GM12878 (cell line): ENCODE measurements at regions not wholly inside any gene's neighbourhood (a gene's known extent, or its start where the extent isn't known, plus 50 kb on each side); places are given as distances from the start of the nearest gene placed in this dataset.

ENCODE experiments used
- ATAC-seq: fragments of 200-7000 bp; cut with Tn5 transposase; 3 replicates; pipeline ENCODE4 v1.9.1; 2020; ENCODE audit warnings: mild to moderate bottlenecking, moderate library complexity
- BruUV-seq: library from RNA; stranded (reverse); fragments of 400-500 nt; replicated peaks from 2 replicates; lab custom pipeline; 2021; lab: Mats Ljungman, UMichigan
- CTCF ChIA-PET: fragments of 300-600 bp; sonication (Branson Sonifier 250); formaldehyde crosslinking; extraction: SDS; loops from one replicate; lab custom pipeline; 2021; ENCODE audit warnings: inconsistent platforms; lab: Yijun Ruan, JAX
- POLR2A ChIA-PET: fragments of 350-600 bp; formaldehyde crosslinking; extraction: SDS; loops from one replicate; lab custom pipeline; 2021; ENCODE audit warnings: inconsistent platforms; lab: Charles Lee
- RAD21 ChIA-PET: fragments of 300-600 bp; sonication (Branson Sonifier 250); formaldehyde crosslinking; loops from one replicate; lab custom pipeline; 2023; ENCODE audit warnings: antibody characterized with exemption; ENCODE audit not compliant: unreplicated experiment; lab: Charles Lee
- SMC1A ChIA-PET: fragments of 300-600 bp; sonication (Branson Sonifier 250); formaldehyde crosslinking; loops from one replicate; lab custom pipeline; 2023; ENCODE audit not compliant: unreplicated experiment, uncharacterized antibody; lab: Charles Lee
- DNase-seq: peaks from one replicate; pipeline ENCODE4 v3.0.0-alpha.2; 2011; ENCODE audit warnings: low read depth, low spot score
- FAIRE-seq: peaks from 3 replicates; lab custom pipeline; 2011; peaks lifted over from hg19 to GRCh38; lab: Jason Lieb, UNC
- H2AFZ ChIP-seq: 2 replicates; pipeline ENCODE4 v1.6.0; 2011; ENCODE audit warnings: low read depth, low read length, control low read depth; ENCODE audit not compliant: control insufficient read depth
- H3K27ac ChIP-seq: 2 replicates; pipeline ENCODE4 v1.5.1; 2011; ENCODE audit warnings: control low read depth; ENCODE audit not compliant: control insufficient read depth, insufficient read depth
- H3K27me3 ChIP-seq, 2 experiments: replicated peaks in 1 of 2; 2 replicates each; pipeline versions ENCODE4 v1.6.0 to v1.6.1; 2011; ENCODE audit warnings: low read length in 1 of 2; ENCODE audit not compliant: control insufficient read depth in 2 of 2, insufficient read depth in 2 of 2
- H3K36me3 ChIP-seq, 2 experiments: 2 replicates each; pipeline ENCODE4 v1.5.1; 2011; ENCODE audit warnings: low read length in 1 of 2; ENCODE audit not compliant: control insufficient read depth in 2 of 2, insufficient read depth in 2 of 2
- H3K4me1 ChIP-seq: 2 replicates; pipeline ENCODE4 v1.6.1; 2011; ENCODE audit warnings: mild to moderate bottlenecking, low read length, moderate library complexity, mixed read lengths; ENCODE audit not compliant: control insufficient read depth, insufficient read depth
- H3K4me2 ChIP-seq: 2 replicates; pipeline ENCODE4 v1.6.0; 2011; ENCODE audit warnings: control low read depth; ENCODE audit not compliant: control insufficient read depth, insufficient read depth
- H3K4me3 ChIP-seq: fragments of 200-600 bp; sonication (generic); 2 replicates; pipeline ENCODE4 v1.5.1; 2016
- H3K79me2 ChIP-seq: 2 replicates; pipeline ENCODE4 v1.6.0; 2011; ENCODE audit warnings: low read length; ENCODE audit not compliant: control insufficient read depth, insufficient read depth
- H3K9ac ChIP-seq: 2 replicates; pipeline ENCODE4 v1.8.0; 2011; ENCODE audit warnings: low read length, control low read depth, mixed read lengths; ENCODE audit not compliant: control insufficient read depth, insufficient read depth
- H3K9me3 ChIP-seq: replicated peaks from 3 replicates; pipeline ENCODE4 v1.5.1; 2011; ENCODE audit warnings: mild to moderate bottlenecking, low read length; ENCODE audit not compliant: control insufficient read depth, insufficient read depth
- H4K20me1 ChIP-seq: 2 replicates; pipeline ENCODE4 v1.6.0; 2011; ENCODE audit not compliant: control insufficient read depth, insufficient read depth
- ASH2L ChIP-seq: fragments of 300-600, 200-600 bp; sonication (generic); IDR thresholded peaks from 2 replicates; pipeline ENCODE4 v1.6.1; 2017; ENCODE audit warnings: low read depth, mild to moderate bottlenecking, borderline replicate concordance
- CEBPZ ChIP-seq: fragments of 150-350 bp; IDR thresholded peaks from 2 replicates; pipeline ENCODE4 v1.6.1; 2016; ENCODE audit warnings: low read depth, low read length
- E2F4 ChIP-seq: IDR thresholded peaks from 2 replicates; pipeline ENCODE4 v1.6.1; 2012; ENCODE audit warnings: low read depth, low read length, improper control_type of control experiment
- E2F8 ChIP-seq: fragments of 450-650 bp; IDR thresholded peaks from 2 replicates; pipeline ENCODE4 v1.6.1; 2018; ENCODE audit warnings: mild to moderate bottlenecking, low read depth, moderate library complexity; ENCODE audit not compliant: partially characterized antibody
- MEF2A ChIP-seq: IDR thresholded peaks from 2 replicates; pipeline ENCODE4 v1.6.1; 2011; ENCODE audit warnings: low read depth, mild to moderate bottlenecking, low read length, moderate library complexity; ENCODE audit not compliant: insufficient read depth
- NR2F1 ChIP-seq: fragments of 450-650 bp; conservative IDR thresholded peaks from 2 replicates; pipeline ENCODE4 v1.6.1; 2017; ENCODE audit warnings: mild to moderate bottlenecking
- RELB ChIP-seq: fragments of 450-650 bp; IDR thresholded peaks from 2 replicates; pipeline ENCODE4 v1.6.1; 2017; ENCODE audit warnings: low read depth, mild to moderate bottlenecking, moderate library complexity
- SUPT20H ChIP-seq: IDR thresholded peaks from 2 replicates; pipeline ENCODE4 v1.6.1; 2011; ENCODE audit warnings: low read depth, mild to moderate bottlenecking, low read length, moderate library complexity, borderline replicate concordance; ENCODE audit not compliant: control insufficient read depth
- YY1 ChIP-seq: IDR thresholded peaks from 2 replicates; pipeline ENCODE4 v1.6.1; 2011; ENCODE audit warnings: low read depth, mild to moderate bottlenecking, low read length
- ZBTB4 ChIP-seq: fragments of 450-650 bp; formaldehyde crosslinking; IDR thresholded peaks from 2 replicates; pipeline ENCODE4 v1.4.0; 2022; ENCODE audit warnings: mild to moderate bottlenecking, moderate library complexity
- WGBS: methylation state at CpG from one replicate; pipeline ENCODE4 v1.1.6; 2016; ENCODE audit warnings: low lambda C conversion rate; ENCODE audit not compliant: insufficient replicate concordance, insufficient coverage; ENCODE audit errors: missing lambda C conversion rate; 5-methylcytosine and 5-hydroxymethylcytosine counted together
- in situ Hi-C: fragments of 300-500 bp; cut with MboI; formaldehyde crosslinking; loops from 9 replicates; pipeline ENCODE4 v1.14.3; 2018; ENCODE audit warnings: mixed read lengths
- intact Hi-C: fragments of 100-400 bp; cut with micrococcal nuclease; formaldehyde crosslinking; loops from one replicate; pipeline ENCODE4 v1.14.2; 2022; ENCODE audit not compliant: unreplicated experiment

GRCh38 chr6:56364827-56365339 is 117.5 kb upstream of the COL21A1 start:
- in situ Hi-C loops (loop anchor here (5.0 kb wide), 1 partner anchor 227 kb away; no protein-coding TSS in a partner anchor), intact Hi-C loops (no loop called here)
- ATAC-seq, result no peak
- Histone ChIP-seq H3K36me3 (no peaks in the 10 kb centered on the region), H4K20me1 (no peaks in the 10 kb centered on the region), H3K4me1 (no peaks in the 10 kb centered on the region), H3K27me3 (no peaks in the 10 kb centered on the region), H3K27ac (no peak overlapping the region), H3K79me2 (no peaks in the 10 kb centered on the region), H3K4me3 (no peak overlapping the region), H3K4me2 (no peak overlapping the region), H2AFZ (no peak overlapping the region), H3K9ac (no peak overlapping the region), H3K9me3 (no peaks in the 10 kb centered on the region)
- FAIRE-seq, result no peak
- 5% methylated on average over 2 of the region's 2 CpGs for WGBS
- DNase-seq, result no peak
- CTCF ChIA-PET, result interaction anchor here (1.0 to 3.1 kb wide), 7 partner anchors 9 to 951 kb away, joined by 3 to 14 read pairs (median 3); no protein-coding TSS in a partner anchor
- SMC1A ChIA-PET, result interaction anchor here (0.6 to 0.8 kb wide), 3 partner anchors 181 to 287 kb away, joined by 3 read pairs; no protein-coding TSS in a partner anchor
- POLR2A ChIA-PET, result interaction anchor here (0.5 to 0.6 kb wide), 2 partner anchors 625 to 712 kb away, joined by 4 to 6 read pairs; no protein-coding TSS in a partner anchor
- BruUV-seq, result no TSS peak
- RAD21 ChIA-PET, result interaction anchor here (1.2 to 1.3 kb wide), 3 partner anchors 188 to 230 kb away, joined by 3 to 4 read pairs (median 4); no protein-coding TSS in a partner anchor
- TF ChIP-seq E2F4, result no peak
- no peak for TF ChIP-seq MEF2A
- no peak for TF ChIP-seq RELB
- no peak for TF ChIP-seq YY1
- no peak for TF ChIP-seq NR2F1
- TF ChIP-seq ASH2L, result no peak
- no peak for TF ChIP-seq SUPT20H
- no peak for TF ChIP-seq ZBTB4
- TF ChIP-seq E2F8, result no peak
- TF ChIP-seq CEBPZ, result no peak
